ENCODE measurements at regions not wholly inside any gene's neighbourhood (a gene's known extent, or its start where the extent isn't known, plus 50 kb on each side); places are given as distances from the start of the nearest gene placed in this dataset.

GRCh38 chr2:187118331-187119099 is 269.5 kb upstream of the ZSWIM2 start:
- no peaks in the 10 kb centered on the region for H3K9me3 ChIP-seq (replicated peaks; ENCODE audit: control insufficient read depth, insufficient read depth, low read length)
- no peak for TF ChIP-seq MXI1 (IDR thresholded peaks at IDR 0.05; ENCODE audit: low read depth, low read length)
- no peak for TF ChIP-seq BCL11A (IDR thresholded peaks at IDR 0.05; ENCODE audit: low read depth, low read length)
- TF ChIP-seq MEF2B (IDR thresholded peaks at IDR 0.05; ENCODE audit: partially characterized antibody, poor library complexity, severe bottlenecking) = no peak
- TF ChIP-seq NKRF (conservative IDR thresholded peaks at IDR 0.05) = no peak
- no peak for TF ChIP-seq SPI1 (IDR thresholded peaks at IDR 0.05; ENCODE audit: borderline replicate concordance, insufficient read depth, low read depth, low read length)
- no peak for TF ChIP-seq STAT1 (conservative IDR thresholded peaks at IDR 0.05)
- no peak for TF ChIP-seq BACH1 (IDR thresholded peaks at IDR 0.05; ENCODE audit: borderline replicate concordance)
- no peak for TF ChIP-seq YY1 (IDR thresholded peaks at IDR 0.05; ENCODE audit: low read depth, low read length)
- TF ChIP-seq HSF1 (IDR thresholded peaks at IDR 0.05; ENCODE audit: low read depth, low read length) = no peak
- TF ChIP-seq ETV6 (conservative IDR thresholded peaks at IDR 0.05 in 1 of 2, IDR thresholded peaks at IDR 0.05 in 1 of 2; ENCODE audit: borderline replicate concordance in 1 of 2, low read depth in 1 of 2) = no peak
- no peak for TF ChIP-seq CTCF (IDR thresholded peaks at IDR 0.05 in 2 of 3, conservative IDR thresholded peaks at IDR 0.05 in 1 of 3; ENCODE audit: control insufficient read depth in 2 of 3, extremely low read depth in 1 of 3, insufficient read depth in 1 of 3, low read depth in 3 of 3, low read length in 3 of 3)
- TF ChIP-seq ZSCAN29 (IDR thresholded peaks at IDR 0.05) = no peak
- no peak for TF ChIP-seq CBX5 (IDR thresholded peaks at IDR 0.05; ENCODE audit: low read depth)
- no peak for TF ChIP-seq BMI1 (IDR thresholded peaks at IDR 0.05; ENCODE audit: borderline replicate concordance)
- TF ChIP-seq NRF1 (conservative IDR thresholded peaks at IDR 0.05; ENCODE audit: low read depth, low read length) = no peak
- TF ChIP-seq SREBF2 (IDR thresholded peaks at IDR 0.05; ENCODE audit: low read length) = no peak
- no peak for TF ChIP-seq SP1 (IDR thresholded peaks at IDR 0.05; ENCODE audit: low read depth, low read length)
- TF ChIP-seq ASH2L (IDR thresholded peaks at IDR 0.05; ENCODE audit: borderline replicate concordance, low read depth) = no peak
- TF ChIP-seq RBBP5 (conservative IDR thresholded peaks at IDR 0.05) = no peak
- DNase-seq (ENCODE audit: low read depth, low spot score) = no peak
- H3K4me1 ChIP-seq (ENCODE audit: control insufficient read depth, insufficient read depth, low read length) = no peaks in the 10 kb centered on the region
- no peaks in the 10 kb centered on the region for H3K36me3 ChIP-seq (ENCODE audit: control insufficient read depth in 2 of 2, insufficient read depth in 2 of 2, low read length in 1 of 2)
- H3K4me2 ChIP-seq (ENCODE audit: control insufficient read depth, insufficient read depth) = no peak overlapping the region
- 44% methylated on average over 10 of the region's 10 CpGs for WGBS (ENCODE audit: insufficient coverage, insufficient replicate concordance, low lambda C conversion rate, missing lambda C conversion rate)
- RAD21 ChIA-PET (ENCODE audit: unreplicated experiment) = interaction anchor here (0.9 to 1.1 kb wide), 2 partner anchors 20 to 256 kb away, joined by 3 read pairs; no protein-coding TSS in a partner anchor
- no peak overlapping the region for H3K9ac ChIP-seq (ENCODE audit: control insufficient read depth, insufficient read depth, low read length)
- no peaks in the 10 kb centered on the region for H4K20me1 ChIP-seq (ENCODE audit: control insufficient read depth, insufficient read depth)
- H2AFZ ChIP-seq (ENCODE audit: control insufficient read depth, low read depth, low read length) = no peak overlapping the region
- no peak for FAIRE-seq
- no peak overlapping the region for H3K4me3 ChIP-seq
- ATAC-seq = no peak
- in situ Hi-C loops (cut with MboI) (no loop called here), intact Hi-C loops (cut with micrococcal nuclease; ENCODE audit: unreplicated experiment) (no loop called here)
- no peaks in the 10 kb centered on the region for H3K27me3 ChIP-seq (replicated peaks in 1 of 2; ENCODE audit: control insufficient read depth in 2 of 2, insufficient read depth in 2 of 2, low read length in 1 of 2)
- H3K27ac ChIP-seq (ENCODE audit: control insufficient read depth, insufficient read depth) = no peak overlapping the region
- no TSS peak for BruUV-seq (replicated peaks)
- POLR2A ChIA-PET = no interaction called here
- SMC1A ChIA-PET (ENCODE audit: uncharacterized antibody, unreplicated experiment) = interaction anchor here (0.9 to 1.8 kb wide), 2 partner anchors 30 to 329 kb away, joined by 3 to 4 read pairs; no protein-coding TSS in a partner anchor
- H3K79me2 ChIP-seq (ENCODE audit: control insufficient read depth, insufficient read depth, low read length) = no peaks in the 10 kb centered on the region
- CTCF ChIA-PET = interaction anchor here (1.5 kb wide), 2 partner anchors 20 to 214 kb away, joined by 4 read pairs; no protein-coding TSS in a partner anchor

Data from GM12878 (cell line).